HG03103 (cell line): ENCODE measurements at regions not wholly inside any gene's neighbourhood (a gene's known extent, or its start where the extent isn't known, plus 50 kb on each side); places are given as distances from the start of the nearest gene placed in this dataset.

Experiments
- ATAC-seq: cut with Tn5 transposase; IDR thresholded peaks from one replicate; pipeline ENCODE4 v1.9.1; 2021; ENCODE audit warnings: low read depth; ENCODE audit not compliant: unreplicated experiment

- no peak for ATAC-seq
Measured at GRCh38 chr5:35478856-35479682, 138.6 kb upstream of the SPEF2 start.

GRCh38 chr5:35477911-35478310 is 139.8 kb upstream of the SPEF2 start:
- ATAC-seq = no peak

- no peak for ATAC-seq
Measured at GRCh38 chr5:35477321-35477720, 140.3 kb upstream of the SPEF2 start.

- ATAC-seq = no peak
Measured at GRCh38 chr5:35476797-35477196, 140.9 kb upstream of the SPEF2 start.

- ATAC-seq = no peak
Measured at GRCh38 chr5:35476036-35476435, 141.6 kb upstream of the SPEF2 start.

- no peak for ATAC-seq
Measured at GRCh38 chr5:35473589-35473988, 144.1 kb upstream of the SPEF2 start.

- ATAC-seq = no peak
Measured at GRCh38 chr5:35470866-35471265, 146.8 kb upstream of the SPEF2 start.

- ATAC-seq = no peak
Measured at GRCh38 chr5:35468811-35469210, 148.9 kb upstream of the SPEF2 start.

GRCh38 chr5:35466746-35467145 is 150.9 kb upstream of the SPEF2 start:
- ATAC-seq = no peak

GRCh38 chr5:35464757-35465156 is 152.9 kb upstream of the SPEF2 start:
- ATAC-seq = no peak

GRCh38 chr5:35461530-35461929 is 156.1 kb upstream of the SPEF2 start:
- ATAC-seq = no peak

GRCh38 chr5:35458824-35459207 is 158.8 kb upstream of the SPEF2 start:
- ATAC-seq = no peak

- ATAC-seq = no peak
Measured at GRCh38 chr5:35457912-35458823, 159.5 kb upstream of the SPEF2 start.

- no peak for ATAC-seq
Measured at GRCh38 chr5:35456506-35456905, 161.2 kb upstream of the SPEF2 start.

- ATAC-seq = no peak
Measured at GRCh38 chr5:35454011-35454525, 163.6 kb upstream of the SPEF2 start.

GRCh38 chr5:35443803-35444595 is 173.7 kb upstream of the SPEF2 start:
- no peak for ATAC-seq

- no peak for ATAC-seq
Measured at GRCh38 chr5:35442885-35443639, 174.6 kb upstream of the SPEF2 start.

GRCh38 chr5:35440409-35440808 is 177.3 kb upstream of the SPEF2 start:
- no peak for ATAC-seq

GRCh38 chr5:35438786-35439185 is 178.9 kb upstream of the SPEF2 start:
- ATAC-seq = no peak

GRCh38 chr5:35438288-35438687 is 179.4 kb upstream of the SPEF2 start:
- no peak for ATAC-seq
